NOMO-1 treated with DMSO at 0.1 percent for 48 hours (cell line): ENCODE measurements at regions not wholly inside any gene's neighbourhood (a gene's known extent, or its start where the extent isn't known, plus 50 kb on each side); places are given as distances from the start of the nearest gene placed in this dataset.
A peak's percentile ranks its signal among the peaks of the same experiment; 100 is the strongest.
"Not testable (repeated sequence)": the region's sequence is repeated elsewhere in the genome, so short reads cannot be mapped to it uniquely, and the experiment has no call there.

Experiments
- DNase-seq: peaks from one replicate; lab custom pipeline; 2025; ENCODE audit not compliant: unreplicated experiment; lab: John Stamatoyannopoulos, UW

- no peak for DNase-seq
Observed at GRCh38 chr17:65312718-65313377, 175.7 kb downstream of the RGS9 start.

GRCh38 chr17:65311261-65311660 lies 174.1 kb downstream of the RGS9 start:
- DNase-seq, result no peak

- DNase-seq, result no peak
Observed at GRCh38 chr17:65307961-65308316, 170.8 kb downstream of the RGS9 start.

- no peak for DNase-seq
Observed at GRCh38 chr17:65307081-65307960, 170.2 kb downstream of the RGS9 start.

- DNase-seq, result no peak
Observed at GRCh38 chr17:65305778-65306177, 168.6 kb downstream of the RGS9 start.

- DNase-seq, result no peak
Observed at GRCh38 chr17:65305116-65305515, 167.9 kb downstream of the RGS9 start.

- not testable (repeated sequence) for DNase-seq
Observed at GRCh38 chr17:65301882-65302281, 164.7 kb downstream of the RGS9 start.

GRCh38 chr17:65301184-65301583 lies 164.0 kb downstream of the RGS9 start:
- DNase-seq, result no peak

- no peak for DNase-seq
Observed at GRCh38 chr17:65297916-65298315, 160.7 kb downstream of the RGS9 start.

GRCh38 chr17:65297384-65297783 lies 160.2 kb downstream of the RGS9 start:
- no peak for DNase-seq

- DNase-seq, result peak; percentile 21
Observed at GRCh38 chr17:65294181-65294719, 157.1 kb downstream of the RGS9 start.

GRCh38 chr17:65293584-65294180 lies 156.5 kb downstream of the RGS9 start:
- DNase-seq, result no peak

- DNase-seq, result no peak
Observed at GRCh38 chr17:65292430-65292829, 155.3 kb downstream of the RGS9 start.

- DNase-seq, result not testable (repeated sequence)
Observed at GRCh38 chr17:65291301-65291700, 154.1 kb downstream of the RGS9 start.

GRCh38 chr17:65290616-65291015 lies 153.4 kb downstream of the RGS9 start:
- no peak for DNase-seq

GRCh38 chr17:65290056-65290455 lies 152.9 kb downstream of the RGS9 start:
- no peak for DNase-seq

- no peak for DNase-seq
Observed at GRCh38 chr17:65287040-65287439, 149.9 kb downstream of the RGS9 start.

GRCh38 chr17:65283704-65284103 lies 146.5 kb downstream of the RGS9 start:
- DNase-seq, result no peak

GRCh38 chr17:65279456-65279855 lies 142.3 kb downstream of the RGS9 start:
- no peak for DNase-seq

- DNase-seq, result no peak
Observed at GRCh38 chr17:65278820-65279184, 141.6 kb downstream of the RGS9 start.

- peak; percentile 6 for DNase-seq
Observed at GRCh38 chr17:65278050-65278819, 141.1 kb downstream of the RGS9 start.
